DOHH2 (cell line): ENCODE measurements at regions not wholly inside any gene's neighbourhood (a gene's known extent, or its start where the extent isn't known, plus 50 kb on each side); places are given as distances from the start of the nearest gene placed in this dataset.

Experiments used
- EZH2phosphoT487 ChIP-seq: fragments of 200-600 bp; sonication (generic); IDR thresholded peaks from 2 replicates; pipeline ENCODE4 v1.6.1; 2017; ENCODE audit warnings: borderline replicate concordance, mild to moderate bottlenecking, antibody characterized with exemption, low read length, moderate library complexity, mixed read lengths
- TF ChIP-seq, protein P1 (sequence below): fragments of 200-600 bp; sonication (generic); IDR thresholded peaks from one replicate; pipeline ENCODE4 v1.5.1; 2014; ENCODE audit warnings: antibody characterized with exemption, mild to moderate bottlenecking, low read depth, low read length; ENCODE audit not compliant: poor library complexity, severe bottlenecking

DNA sequence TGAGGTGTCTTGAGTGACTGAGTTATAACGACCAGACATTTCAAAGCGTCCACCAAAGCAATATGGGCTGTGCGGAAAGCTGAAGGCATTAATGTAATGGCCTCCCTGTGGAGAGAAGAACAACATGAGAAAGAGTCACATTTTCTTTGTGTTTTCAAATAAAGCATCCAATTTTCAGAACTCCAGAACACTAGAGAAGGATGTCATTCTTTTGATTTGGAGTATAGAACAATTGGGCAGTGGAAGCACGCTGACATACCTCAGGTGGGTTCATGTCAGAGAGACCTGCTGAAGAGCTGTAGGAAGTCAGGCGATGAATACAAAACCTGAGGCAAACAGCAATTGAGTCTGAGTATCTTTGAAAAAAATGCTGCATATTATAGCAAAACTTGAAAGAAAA is 556.5 kb downstream of the GABRG2 start:
- TF ChIP-seq, protein P1, sequence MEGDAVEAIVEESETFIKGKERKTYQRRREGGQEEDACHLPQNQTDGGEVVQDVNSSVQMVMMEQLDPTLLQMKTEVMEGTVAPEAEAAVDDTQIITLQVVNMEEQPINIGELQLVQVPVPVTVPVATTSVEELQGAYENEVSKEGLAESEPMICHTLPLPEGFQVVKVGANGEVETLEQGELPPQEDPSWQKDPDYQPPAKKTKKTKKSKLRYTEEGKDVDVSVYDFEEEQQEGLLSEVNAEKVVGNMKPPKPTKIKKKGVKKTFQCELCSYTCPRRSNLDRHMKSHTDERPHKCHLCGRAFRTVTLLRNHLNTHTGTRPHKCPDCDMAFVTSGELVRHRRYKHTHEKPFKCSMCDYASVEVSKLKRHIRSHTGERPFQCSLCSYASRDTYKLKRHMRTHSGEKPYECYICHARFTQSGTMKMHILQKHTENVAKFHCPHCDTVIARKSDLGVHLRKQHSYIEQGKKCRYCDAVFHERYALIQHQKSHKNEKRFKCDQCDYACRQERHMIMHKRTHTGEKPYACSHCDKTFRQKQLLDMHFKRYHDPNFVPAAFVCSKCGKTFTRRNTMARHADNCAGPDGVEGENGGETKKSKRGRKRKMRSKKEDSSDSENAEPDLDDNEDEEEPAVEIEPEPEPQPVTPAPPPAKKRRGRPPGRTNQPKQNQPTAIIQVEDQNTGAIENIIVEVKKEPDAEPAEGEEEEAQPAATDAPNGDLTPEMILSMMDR = no peak
- TF ChIP-seq EZH2phosphoT487 = no peak
